ENCODE measurements at regions not wholly inside any gene's neighbourhood (a gene's known extent, or its start where the extent isn't known, plus 50 kb on each side); places are given as distances from the start of the nearest gene placed in this dataset.

- H3K4me3 ChIP-seq (ENCODE audit: low read depth, poor library complexity, severe bottlenecking), result no peak overlapping the region
- WGBS, 2 donors, result 53 to 55% methylated on average over 11 of the region's 11 CpGs
- intact Hi-C loops (cut with DNase I; ENCODE audit: low total_unique reads), result no loop called here
- peak in 1 of 2 donors; percentile 50 for DNase-seq (ENCODE audit: low spot score in 2 of 2)
- no peak for TF ChIP-seq POLR2A (IDR thresholded peaks at IDR 0.05)
These were observed 454.1 kb upstream of the SALL3 start for GRCh38 chr18:78525366-78526111.

- intact Hi-C loops (cut with DNase I; ENCODE audit: low total_unique reads), result no loop called here
- DNase-seq (ENCODE audit: low spot score in 2 of 2), result no peak
- no peak for TF ChIP-seq POLR2A (IDR thresholded peaks at IDR 0.05)
- H3K4me3 ChIP-seq (ENCODE audit: low read depth, poor library complexity, severe bottlenecking), result no peak overlapping the region
- 61 to 68% methylated on average over 10 of the region's 10 CpGs for whole genome bisulfite sequencing, 2 donors
These were observed 453.3 kb upstream of the SALL3 start for GRCh38 chr18:78526275-78526674.

GRCh38 chr18:78526923-78527711 is 452.5 kb upstream of the SALL3 start:
- intact Hi-C loops (cut with DNase I; ENCODE audit: low total_unique reads), result no loop called here

GRCh38 chr18:78527984-78528383 is 451.6 kb upstream of the SALL3 start:
- WGBS, 2 donors, result 79 to 86% methylated on average over 11 of the region's 11 CpGs

More at GRCh38 chr18:78526923-78527711, 452.5 kb upstream of the SALL3 start:
- 76 to 82% methylated on average over 13 to 19 of the region's 19 CpGs for WGBS, 2 donors
- peak in 1 of 2 donors; percentile 70 for DNase-seq (ENCODE audit: low spot score in 2 of 2)
- no peak for TF ChIP-seq CTCF (IDR thresholded peaks at IDR 0.05)
- no peak for TF ChIP-seq POLR2A (IDR thresholded peaks at IDR 0.05)
- H3K4me3 ChIP-seq (ENCODE audit: low read depth, poor library complexity, severe bottlenecking), result no peak overlapping the region

DNA sequence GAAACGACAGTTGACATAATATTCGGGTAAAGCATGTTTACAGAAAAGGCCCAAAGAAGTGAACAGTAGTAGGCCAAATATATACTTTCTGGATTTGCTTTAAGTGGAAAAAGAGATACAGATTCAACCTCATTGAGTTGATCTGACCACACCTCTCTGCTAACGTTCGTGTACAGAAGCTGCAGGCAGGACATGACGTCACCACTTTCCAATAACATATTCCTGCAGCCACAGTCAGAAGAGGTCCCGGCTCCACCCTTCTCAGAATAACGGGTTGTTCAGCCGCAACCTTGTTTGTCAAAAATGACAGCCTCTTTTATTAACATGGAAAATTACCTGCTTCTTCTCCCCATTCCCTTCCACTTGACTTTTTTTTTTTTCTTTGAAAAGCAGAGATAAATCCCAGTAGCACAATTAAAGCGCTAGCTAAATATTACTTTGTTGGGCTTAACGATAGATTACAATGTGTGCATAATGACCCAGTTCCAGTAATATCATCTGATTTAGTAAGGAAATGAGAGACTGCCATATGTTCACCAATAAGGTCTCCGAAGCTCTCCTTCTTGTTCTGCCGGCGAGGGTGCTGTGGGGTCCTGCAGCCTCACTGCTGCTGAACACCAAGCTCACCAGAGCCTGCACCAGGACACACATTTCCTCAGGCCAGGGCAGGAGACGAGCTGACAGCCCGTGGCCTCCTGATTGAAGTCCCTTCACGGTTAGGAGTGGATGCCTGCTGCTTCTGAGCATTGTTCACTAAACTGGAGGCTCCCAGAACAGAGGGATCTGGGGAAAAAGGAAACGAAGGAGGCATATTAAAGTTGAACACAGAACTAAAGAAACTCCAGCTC is 451.0 kb upstream of the SALL3 start:
- peak in 1 of 2 donors; percentile 82 for DNase-seq (ENCODE audit: low spot score in 2 of 2)
- no peak for TF ChIP-seq POLR2A (IDR thresholded peaks at IDR 0.05)
- no peak for TF ChIP-seq CTCF (IDR thresholded peaks at IDR 0.05)
- whole genome bisulfite sequencing, 2 donors, result 60 to 61% methylated on average over 17 of the region's 17 CpGs
- intact Hi-C loops (cut with DNase I; ENCODE audit: low total_unique reads), result no loop called here
- H3K4me3 ChIP-seq (ENCODE audit: low read depth, poor library complexity, severe bottlenecking), result no peak overlapping the region

More at GRCh38 chr18:78527984-78528383, 451.6 kb upstream of the SALL3 start:
- peak in 1 of 2 donors; percentile 52 for DNase-seq (ENCODE audit: low spot score in 2 of 2)
- H3K4me3 ChIP-seq (ENCODE audit: low read depth, poor library complexity, severe bottlenecking), result no peak overlapping the region
- TF ChIP-seq CTCF (IDR thresholded peaks at IDR 0.05) (no peak), POLR2A (IDR thresholded peaks at IDR 0.05) (no peak)
- intact Hi-C loops (cut with DNase I; ENCODE audit: low total_unique reads), result no loop called here

- intact Hi-C loops (cut with DNase I; ENCODE audit: low total_unique reads), result no loop called here
- no peak overlapping the region for H3K4me3 ChIP-seq (ENCODE audit: low read depth, poor library complexity, severe bottlenecking)
- TF ChIP-seq POLR2A (IDR thresholded peaks at IDR 0.05) (no peak), CTCF (IDR thresholded peaks at IDR 0.05) (no peak)
- peak in 1 of 2 donors; percentile 74 for DNase-seq (ENCODE audit: low spot score in 2 of 2)
- whole genome bisulfite sequencing, 2 donors, result 77 to 80% methylated on average over 11 of the region's 11 CpGs
These were observed 448.0 kb upstream of the SALL3 start for GRCh38 chr18:78531637-78532036.
